GM19043 (cell line): ENCODE measurements at regions not wholly inside any gene's neighbourhood (a gene's known extent, or its start where the extent isn't known, plus 50 kb on each side); places are given as distances from the start of the nearest gene placed in this dataset.
A peak's percentile ranks its signal among the peaks of the same experiment; 100 is the strongest.

ENCODE experiments used
- ATAC-seq: cut with Tn5 transposase; IDR thresholded peaks from one replicate; pipeline ENCODE4 v1.9.1; 2021; ENCODE audit warnings: low read depth; ENCODE audit not compliant: unreplicated experiment

GRCh38 chr13:76754414-76754813, 131.8 kb downstream of the KCTD12 start:
- ATAC-seq: no peak

- no peak for ATAC-seq
Observed at GRCh38 chr13:76751278-76751677, 134.9 kb downstream of the KCTD12 start.

GRCh38 chr13:76750126-76750525, 136.1 kb downstream of the KCTD12 start:
- ATAC-seq: no peak

- peak; percentile 68 for ATAC-seq
Observed at GRCh38 chr13:76745261-76746200, 140.7 kb downstream of the KCTD12 start.

- ATAC-seq: no peak
Observed at GRCh38 chr13:76741624-76742023, 144.6 kb downstream of the KCTD12 start.

- ATAC-seq: no peak
Observed at GRCh38 chr13:76741046-76741445, 145.2 kb downstream of the KCTD12 start.

GRCh38 chr13:76738616-76739015, 147.6 kb downstream of the KCTD12 start:
- no peak for ATAC-seq

- no peak for ATAC-seq
Observed at GRCh38 chr13:76737526-76737925, 148.7 kb downstream of the KCTD12 start.

- ATAC-seq: no peak
Observed at GRCh38 chr13:76735641-76736040, 150.6 kb downstream of the KCTD12 start.

GRCh38 chr13:76733671-76734070, 152.5 kb downstream of the KCTD12 start:
- no peak for ATAC-seq

GRCh38 chr13:76732367-76732766, 153.8 kb downstream of the KCTD12 start:
- no peak for ATAC-seq

- no peak for ATAC-seq
Observed at GRCh38 chr13:76730220-76730619, 156.0 kb downstream of the KCTD12 start.

- no peak for ATAC-seq
Observed at GRCh38 chr13:76729691-76730090, 156.5 kb downstream of the KCTD12 start.

GRCh38 chr13:76725896-76726295, 160.3 kb downstream of the KCTD12 start:
- ATAC-seq: no peak

GRCh38 chr13:76725211-76725610, 161.0 kb downstream of the KCTD12 start:
- ATAC-seq: no peak

GRCh38 chr13:76724421-76724820, 161.8 kb downstream of the KCTD12 start:
- no peak for ATAC-seq

GRCh38 chr13:76723551-76724232, 162.5 kb downstream of the KCTD12 start:
- ATAC-seq: no peak

- no peak for ATAC-seq
Observed at GRCh38 chr13:76722782-76723181, 163.4 kb downstream of the KCTD12 start.

- ATAC-seq: no peak
Observed at GRCh38 chr13:76720821-76721220, 165.4 kb downstream of the KCTD12 start.

GRCh38 chr13:76720416-76720815, 165.8 kb downstream of the KCTD12 start:
- no peak for ATAC-seq

GRCh38 chr13:76719955-76720354, 166.2 kb downstream of the KCTD12 start:
- ATAC-seq: no peak

- ATAC-seq: no peak
Observed at GRCh38 chr13:76717092-76717491, 169.1 kb downstream of the KCTD12 start.
